ENCODE measurements at regions not wholly inside any gene's neighbourhood (a gene's known extent, or its start where the extent isn't known, plus 50 kb on each side); places are given as distances from the start of the nearest gene placed in this dataset.

DNA sequence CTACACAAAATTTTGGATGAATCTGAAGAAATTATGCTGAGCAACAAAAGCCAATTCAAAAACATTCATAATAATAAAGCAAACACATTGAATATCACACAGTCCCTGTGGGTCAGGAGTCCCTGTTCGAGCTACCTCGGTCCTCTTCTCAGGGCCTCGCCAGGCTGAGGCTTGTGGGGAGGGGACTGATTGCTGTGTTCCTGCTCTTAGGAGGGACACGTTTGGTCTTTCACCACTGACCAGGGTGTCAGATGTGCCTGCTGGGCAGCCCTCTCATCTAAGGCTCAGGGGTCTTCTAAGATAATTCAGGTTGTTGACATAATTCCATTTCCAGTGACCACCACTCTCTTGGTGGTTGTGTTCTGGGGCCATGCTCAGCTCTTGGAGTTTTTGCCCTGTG is 233.8 kb upstream of the PPP2R2D start:
- no peak for DNase-seq (ENCODE audit: extremely low read depth, low read depth)
- no peak for TF ChIP-seq CTCF (IDR thresholded peaks at IDR 0.05; ENCODE audit: low read depth, low read length)

DNA sequence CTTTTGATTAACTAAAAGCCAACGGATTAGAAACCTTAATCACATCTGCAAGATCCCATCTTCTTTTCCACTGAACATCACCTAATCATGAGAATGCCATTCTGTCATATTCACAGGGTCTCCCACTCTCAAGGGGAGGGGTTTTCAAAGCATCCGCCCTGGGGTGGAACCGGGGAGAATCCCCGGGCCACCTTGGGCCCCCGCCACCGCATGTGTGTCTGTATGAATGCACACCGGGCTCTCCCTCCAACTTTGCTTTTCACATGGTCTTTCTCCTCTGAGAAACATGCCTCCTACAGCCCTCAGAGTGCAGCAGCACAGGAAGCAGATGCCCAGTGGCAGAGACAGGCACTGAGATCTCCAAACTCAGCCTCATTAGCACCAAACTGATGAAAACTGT is 233.2 kb upstream of the PPP2R2D start:
- no peak for DNase-seq (ENCODE audit: extremely low read depth, low read depth)
- no peak for TF ChIP-seq CTCF (IDR thresholded peaks at IDR 0.05; ENCODE audit: low read depth, low read length)

GRCh38 chr10:131668903-131669302 is 231.9 kb upstream of the PPP2R2D start:
- no peak for DNase-seq (ENCODE audit: extremely low read depth, low read depth)
- no peak for TF ChIP-seq CTCF (IDR thresholded peaks at IDR 0.05; ENCODE audit: low read depth, low read length)

GRCh38 chr10:131669838-131670237 is 231.0 kb upstream of the PPP2R2D start:
- TF ChIP-seq CTCF (IDR thresholded peaks at IDR 0.05; ENCODE audit: low read depth, low read length): no peak
- DNase-seq (ENCODE audit: extremely low read depth, low read depth): no peak

DNA sequence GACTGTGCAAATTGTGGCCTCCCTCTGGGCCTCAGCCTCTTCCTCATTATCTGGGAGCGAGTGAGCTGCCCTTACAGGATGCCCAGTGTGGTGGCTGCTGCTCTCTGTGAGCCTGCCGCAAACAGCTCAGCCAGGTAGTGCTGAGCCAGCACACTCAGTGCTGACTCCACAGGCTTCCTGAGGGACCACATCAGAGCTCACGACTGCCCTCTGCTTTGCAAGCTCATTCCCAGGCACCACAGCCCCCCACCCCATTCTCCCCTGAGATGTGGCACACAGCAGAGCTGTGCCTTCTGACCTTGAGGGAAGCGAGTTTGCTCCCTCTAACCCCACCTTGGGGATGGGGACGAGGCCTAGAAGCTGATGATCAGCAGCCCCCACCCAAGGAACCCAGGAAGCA is 230.5 kb upstream of the PPP2R2D start:
- DNase-seq (ENCODE audit: extremely low read depth, low read depth): no peak
- TF ChIP-seq CTCF (IDR thresholded peaks at IDR 0.05; ENCODE audit: low read depth, low read length): no peak

DNA sequence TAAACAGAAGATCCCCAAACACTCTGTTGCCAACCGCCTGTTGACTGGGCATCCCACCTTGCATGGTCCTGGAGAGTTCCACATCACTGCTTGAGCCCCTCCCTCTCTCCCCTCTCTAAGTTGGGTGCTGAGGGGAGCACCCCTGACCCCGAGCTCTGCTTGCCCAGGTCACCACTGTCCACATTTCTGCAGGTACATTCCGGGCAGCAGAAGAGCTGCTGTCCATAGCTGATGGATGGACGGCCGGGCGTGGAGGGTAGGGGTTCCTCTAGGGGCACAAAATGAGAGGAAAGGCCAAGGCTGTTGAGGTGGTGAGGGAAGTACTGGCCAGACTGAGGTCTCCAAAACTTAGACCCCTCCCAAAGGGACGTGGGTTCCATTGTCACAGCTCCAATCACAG is 227.4 kb upstream of the PPP2R2D start:
- DNase-seq (ENCODE audit: extremely low read depth, low read depth): no peak
- no peak for TF ChIP-seq CTCF (IDR thresholded peaks at IDR 0.05; ENCODE audit: low read depth, low read length)

DNA sequence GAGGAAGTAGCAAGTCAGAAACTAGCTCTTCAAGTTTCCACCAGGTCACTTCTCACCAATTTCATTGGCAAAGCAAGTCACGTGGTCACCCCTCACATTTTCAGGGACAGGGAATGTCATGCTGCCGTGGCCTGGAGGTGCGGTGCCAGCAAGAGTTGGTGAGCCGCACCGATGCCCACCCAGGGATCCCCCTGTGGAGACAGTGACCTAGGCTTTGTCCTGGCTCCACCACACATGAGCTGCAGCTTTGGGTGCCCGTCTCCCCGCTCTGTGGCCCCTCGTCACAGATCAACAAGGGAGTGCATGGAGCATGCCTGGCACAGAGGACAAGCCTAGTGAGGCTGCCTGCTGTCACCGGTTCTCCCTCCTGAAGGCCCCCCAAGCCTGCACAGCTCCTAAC is 226.7 kb upstream of the PPP2R2D start:
- TF ChIP-seq CTCF (IDR thresholded peaks at IDR 0.05; ENCODE audit: low read depth, low read length): no peak

More for the DNA sequence above, 226.7 kb upstream of the PPP2R2D start:
- no peak for DNase-seq (ENCODE audit: extremely low read depth, low read depth)
